ENCODE measurements at regions not wholly inside any gene's neighbourhood (a gene's known extent, or its start where the extent isn't known, plus 50 kb on each side); places are given as distances from the start of the nearest gene placed in this dataset.

- POLR2A ChIA-PET, result no interaction called here
- CTCF ChIA-PET, result interaction anchor here (0.9 to 1.3 kb wide), 3 partner anchors 15 to 407 kb away, joined by 3 to 4 read pairs (median 3); no protein-coding TSS in a partner anchor
- TF ChIP-seq GATA2 (IDR thresholded peaks at IDR 0.05; ENCODE audit: insufficient read depth, insufficient read length, low read depth, low read length) (no peak), POLR2AphosphoS5 (IDR thresholded peaks at IDR 0.05; ENCODE audit: insufficient read depth, low read depth, low read length) (no peak), CTCF (IDR thresholded peaks at IDR 0.05; ENCODE audit: extremely low read depth in 1 of 2, insufficient read depth in 1 of 2, low read depth in 1 of 2, low read length in 2 of 2) (no peak), MAX (IDR thresholded peaks at IDR 0.05; ENCODE audit: insufficient read depth, insufficient read length) (no peak), EZH2 (IDR thresholded peaks at IDR 0.05; ENCODE audit: borderline replicate concordance, low read depth, low read length, severe bottlenecking) (no peak), MYC (IDR thresholded peaks at IDR 0.05; ENCODE audit: low read depth, low read length) (no peak), JUN (IDR thresholded peaks at IDR 0.05; ENCODE audit: borderline replicate concordance, insufficient read depth, insufficient read length, low read depth) (no peak), POLR2A (IDR thresholded peaks at IDR 0.05; ENCODE audit: low read depth, low read length) (no peak)
- Histone ChIP-seq H3K9me3 (replicated peaks; ENCODE audit: control insufficient read depth, insufficient read depth, low read length) (no peaks in the 10 kb centered on the region), H3K36me3 (ENCODE audit: control insufficient read depth in 2 of 2, extremely low read depth in 1 of 2, insufficient read depth in 2 of 2, low read length in 2 of 2) (no peaks in the 10 kb centered on the region), H3K9ac (replicated peaks; ENCODE audit: extremely low read depth, insufficient read depth, low read length) (no peak overlapping the region), H4K20me1 (replicated peaks; ENCODE audit: control insufficient read depth, extremely low read depth, insufficient read depth, low read length) (no peaks in the 10 kb centered on the region), H3K27me3 (ENCODE audit: control insufficient read depth in 2 of 2, insufficient read depth in 2 of 2, low read length in 2 of 2) (no peaks in the 10 kb centered on the region), H2AFZ (ENCODE audit: low read depth, low read length) (no peak overlapping the region), H3K4me3 (replicated peaks in 1 of 3; ENCODE audit: insufficient read depth in 1 of 3, low read depth in 1 of 3, low read length in 3 of 3) (no peak overlapping the region), H3K79me2 (ENCODE audit: control insufficient read depth, insufficient read depth, low read length) (no peaks in the 10 kb centered on the region), H3K9me1 (replicated peaks; ENCODE audit: control insufficient read depth, extremely low read depth, insufficient read depth, low read length) (no peaks in the 10 kb centered on the region), H3K27ac (ENCODE audit: insufficient read depth, low read depth, low read length) (no peak overlapping the region), H3K4me1 (ENCODE audit: control insufficient read depth, extremely low read depth, insufficient read depth, low read length) (no peaks in the 10 kb centered on the region), H3K4me2 (ENCODE audit: insufficient read depth, low read length) (no peak overlapping the region)
- dilution Hi-C loops (cut with MboI; ENCODE audit: extremely low pct_ligation_motif_present, low sequenced_read_pairs) (no loop called here), intact Hi-C loops (cut with micrococcal nuclease) (no loop called here)
- DNase-seq (ENCODE audit: low read depth, low spot score) (no peak), FAIRE-seq (no peak)
- no TSS peak for BruUV-seq (replicated peaks)
Observed at GRCh38 chr2:156649596-156649995, 213.4 kb downstream of the GPD2 start.

All from endothelial cell of umbilical vein (primary cell).